K562 (cell line): ENCODE measurements at regions not wholly inside any gene's neighbourhood (a gene's known extent, or its start where the extent isn't known, plus 50 kb on each side); places are given as distances from the start of the nearest gene placed in this dataset.

Source experiments
- ATAC-seq: fragments of 200-7000 bp; cut with Tn5 transposase; 3 replicates; pipeline ENCODE4 v1.9.1; 2020; ENCODE audit warnings: moderate library complexity
- BruUV-seq: library from RNA; stranded (reverse); fragments of 400-500 nt; replicated peaks from 2 replicates; lab custom pipeline; 2021; lab: Mats Ljungman, UMichigan
- CTCF ChIA-PET: fragments of 300-600 bp; formaldehyde crosslinking; extraction: SDS; loops from one replicate; lab custom pipeline; 2021; ENCODE audit warnings: low intra/inter-chr PET ratio; lab: Yijun Ruan, JAX
- POLR2A ChIA-PET: fragments of 300-600, 350-650 bp; sonication (Branson Sonifier 250); formaldehyde crosslinking; extraction: SDS; loops from one replicate; lab custom pipeline; 2021; ENCODE audit warnings: antibody characterized with exemption, inconsistent platforms; lab: Yijun Ruan, JAX
- DNase-seq, 4 experiments: peaks; one replicate each; pipeline versions ENCODE4 v3.0.0 to v3.0.0-alpha.2; 2011 to 2018; ENCODE audit warnings: low spot score in 3 of 4, mixed read lengths in 3 of 4; ENCODE audit errors: extremely low read depth in 1 of 4
- FAIRE-seq: peaks from 2 replicates; lab custom pipeline; 2011; peaks lifted over from hg19 to GRCh38; lab: Jason Lieb, UNC
- H2AFZ ChIP-seq: 2 replicates; pipeline ENCODE4 v1.6.0; 2011; ENCODE audit warnings: low read depth, low read length, control low read depth, inconsistent platforms
- H3K27ac ChIP-seq: fragments of 200-600 bp; 3 replicates; pipeline ENCODE4 v1.8.0; 2011; ENCODE audit warnings: low read depth, mild to moderate bottlenecking, control low read depth, inconsistent platforms, low read length, moderate library complexity, mixed read lengths; ENCODE audit errors: extremely low read depth
- H3K27me3 ChIP-seq, 2 experiments: fragments of 300-600 bp in 1 of 2; 2 replicates in 1 of 2; 3 replicates in 1 of 2; pipeline versions ENCODE4 v1.6.0 to v1.8.0; 2011; ENCODE audit warnings: inconsistent platforms in 2 of 2, low read length in 2 of 2, mild to moderate bottlenecking in 1 of 2, mixed read lengths in 1 of 2, moderate library complexity in 1 of 2; ENCODE audit not compliant: control insufficient read depth in 2 of 2, insufficient read depth in 2 of 2
- H3K36me3 ChIP-seq: fragments of 300-600 bp; 3 replicates; pipeline ENCODE4 v1.8.0; 2011; ENCODE audit warnings: mild to moderate bottlenecking, low read length, inconsistent platforms; ENCODE audit not compliant: control insufficient read depth, insufficient read depth
- H3K4me1 ChIP-seq, 2 experiments: fragments of 200-600 bp in 1 of 2; replicated peaks in 1 of 2; 2 replicates in 1 of 2; 3 replicates in 1 of 2; pipeline versions ENCODE4 v1.5.1 to v1.8.0; 2011; ENCODE audit warnings: inconsistent platforms in 2 of 2, low read length in 2 of 2, mild to moderate bottlenecking in 1 of 2, mixed read lengths in 1 of 2, moderate library complexity in 1 of 2; ENCODE audit not compliant: control insufficient read depth in 2 of 2, insufficient read depth in 2 of 2
- H3K4me2 ChIP-seq: 2 replicates; pipeline ENCODE4 v1.6.1; 2011; ENCODE audit warnings: low read length, control low read depth, inconsistent platforms, mixed read lengths; ENCODE audit not compliant: insufficient read depth
- H3K4me3 ChIP-seq: fragments of 200-600 bp; sonication (generic), shearing (Covaris generic); 2 replicates; pipeline ENCODE4 v1.5.1; 2016; ENCODE audit warnings: control low read depth, inconsistent platforms
- H3K79me2 ChIP-seq: fragments of 200-600 bp; 3 replicates; pipeline ENCODE4 v1.8.0; 2011; ENCODE audit warnings: low read length, inconsistent platforms; ENCODE audit not compliant: control insufficient read depth, insufficient read depth
- H3K9ac ChIP-seq, 2 experiments: 2 replicates each; pipeline versions ENCODE4 v1.6.0 to v1.6.1; 2011; ENCODE audit warnings: low read depth in 2 of 2, low read length in 2 of 2, control low read depth in 1 of 2, inconsistent platforms in 1 of 2, mild to moderate bottlenecking in 1 of 2, mixed read lengths in 1 of 2; ENCODE audit not compliant: insufficient read depth in 1 of 2
- H3K9me1 ChIP-seq: one replicate; pipeline ENCODE4 v1.6.0; 2011; ENCODE audit warnings: inconsistent platforms, mild to moderate bottlenecking, low read length, moderate library complexity; ENCODE audit not compliant: control insufficient read depth, insufficient read depth
- H3K9me3 ChIP-seq: replicated peaks from 2 replicates; pipeline ENCODE4 v1.5.1; 2011; ENCODE audit warnings: low read depth, low read length, inconsistent platforms; ENCODE audit not compliant: control insufficient read depth, insufficient read depth
- H4K20me1 ChIP-seq: replicated peaks from 2 replicates; pipeline ENCODE4 v1.6.1; 2011; ENCODE audit warnings: low read length, inconsistent platforms, mixed read lengths; ENCODE audit not compliant: control insufficient read depth, insufficient read depth
- BRD4 ChIP-seq: fragments of 200-600 bp; sonication (generic); IDR thresholded peaks from 2 replicates; pipeline ENCODE4 v1.6.1; 2017; ENCODE audit warnings: inconsistent platforms
- CREB1 ChIP-seq, 2 experiments: sonication (generic) in 1 of 2; formaldehyde crosslinking in 1 of 2; IDR thresholded peaks; 2 replicates each; pipeline versions ENCODE4 v1.6.1 to v1.8.0; 2012 to 2022; ENCODE audit warnings: inconsistent platforms in 1 of 2, mild to moderate bottlenecking in 1 of 2, missing genetic modification reagents in 1 of 2, moderate library complexity in 1 of 2
- HDAC8 ChIP-seq: fragments of 450-650 bp; IDR thresholded peaks from 2 replicates; pipeline ENCODE4 v1.6.1; 2016; ENCODE audit warnings: mild to moderate bottlenecking, missing genetic modification characterization, moderate library complexity, missing compliant biosample characterization
- HMG20B ChIP-seq: fragments of 250-450 bp; sonication (Bioruptor Pico); IDR thresholded peaks from 2 replicates; pipeline ENCODE4 v1.5.0; 2021; ENCODE audit warnings: mild to moderate bottlenecking
- L3MBTL2 ChIP-seq: fragments of 450-650 bp; IDR thresholded peaks from 2 replicates; pipeline ENCODE4 v1.6.1; 2016; ENCODE audit warnings: mild to moderate bottlenecking, moderate library complexity
- NCOA6 ChIP-seq: fragments of 450-650 bp; IDR thresholded peaks from 2 replicates; pipeline ENCODE4 v1.6.1; 2017; ENCODE audit warnings: mild to moderate bottlenecking
- RBFOX2 ChIP-seq: fragments of 200-400 bp; formaldehyde crosslinking; IDR thresholded peaks from 2 replicates; pipeline ENCODE4 v1.6.1; 2017; ENCODE audit warnings: low read depth, mild to moderate bottlenecking, low read length, moderate library complexity
- THRB ChIP-seq: fragments of 450-650 bp; formaldehyde crosslinking; conservative IDR thresholded peaks from 2 replicates; pipeline ENCODE4 v1.4.0; 2022; ENCODE audit warnings: mild to moderate bottlenecking, missing genetic modification characterization
- UBTF ChIP-seq, 2 experiments: IDR thresholded peaks; 2 replicates each; pipeline ENCODE4 v1.6.1; 2012; ENCODE audit warnings: improper control_type of control experiment in 2 of 2, low read depth in 2 of 2, low read length in 2 of 2, borderline replicate concordance in 1 of 2
- ZC3H8 ChIP-seq: fragments of 450-650 bp; IDR thresholded peaks from 2 replicates; pipeline ENCODE4 v1.6.1; 2017
- ZNF23 ChIP-seq: fragments of 250-450 bp; sonication (Bioruptor Pico); IDR thresholded peaks from 2 replicates; pipeline ENCODE4 v1.4.0; 2020; ENCODE audit warnings: mild to moderate bottlenecking
- ZNF561 ChIP-seq: fragments of 450-650 bp; formaldehyde crosslinking; conservative IDR thresholded peaks from 2 replicates; pipeline ENCODE4 v1.4.0; 2020; ENCODE audit warnings: mild to moderate bottlenecking, moderate library complexity
- ZNF57 ChIP-seq: fragments of 450-650 bp; formaldehyde crosslinking; IDR thresholded peaks from 2 replicates; pipeline ENCODE4 v1.4.0; 2020; ENCODE audit warnings: mild to moderate bottlenecking, moderate library complexity
- ZNF583 ChIP-seq: fragments of 250-450 bp; sonication (Bioruptor Pico); IDR thresholded peaks from 2 replicates; pipeline ENCODE4 v1.4.0; 2020
- ZNF76 ChIP-seq: fragments of 250-450 bp; sonication (Bioruptor Pico); IDR thresholded peaks from 2 replicates; pipeline ENCODE4 v1.4.0; 2020; ENCODE audit warnings: mild to moderate bottlenecking, moderate library complexity, borderline replicate concordance
- ZSCAN32 ChIP-seq: fragments of 450-650 bp; formaldehyde crosslinking; IDR thresholded peaks from 2 replicates; pipeline ENCODE4 v1.4.0; 2020; ENCODE audit warnings: mild to moderate bottlenecking, moderate library complexity
- WGBS: fragments of 100-300 bp; shearing (Covaris generic); methylation state at CpG from one replicate; pipeline ENCODE4 v1.1.6; 2016; ENCODE audit warnings: low coverage, mixed read lengths; ENCODE audit not compliant: insufficient coverage; ENCODE audit errors: missing lambda C conversion rate; 5-methylcytosine and 5-hydroxymethylcytosine counted together
- in situ Hi-C: fragments of 300-500 bp; cut with MboI; formaldehyde crosslinking; loops from 4 replicates; pipeline ENCODE4 v1.15.0; 2018; ENCODE audit warnings: inconsistent platforms, mixed read lengths
- intact Hi-C: fragments of 100-400 bp; cut with micrococcal nuclease; formaldehyde crosslinking; loops from 2 replicates; pipeline ENCODE4 v1.14.2; 2022
- TF ChIP-seq, protein P1 (sequence below): sonication (generic); formaldehyde crosslinking; IDR thresholded peaks from 2 replicates; pipeline ENCODE4 v1.8.0; 2023; ENCODE audit warnings: mild to moderate bottlenecking, missing genetic modification reagents
- TF ChIP-seq, protein P2 (sequence below): fragments of 250-450 bp; sonication (Bioruptor Pico); IDR thresholded peaks from 2 replicates; pipeline ENCODE4 v1.4.0; 2020; ENCODE audit warnings: mild to moderate bottlenecking, moderate library complexity

DNA sequence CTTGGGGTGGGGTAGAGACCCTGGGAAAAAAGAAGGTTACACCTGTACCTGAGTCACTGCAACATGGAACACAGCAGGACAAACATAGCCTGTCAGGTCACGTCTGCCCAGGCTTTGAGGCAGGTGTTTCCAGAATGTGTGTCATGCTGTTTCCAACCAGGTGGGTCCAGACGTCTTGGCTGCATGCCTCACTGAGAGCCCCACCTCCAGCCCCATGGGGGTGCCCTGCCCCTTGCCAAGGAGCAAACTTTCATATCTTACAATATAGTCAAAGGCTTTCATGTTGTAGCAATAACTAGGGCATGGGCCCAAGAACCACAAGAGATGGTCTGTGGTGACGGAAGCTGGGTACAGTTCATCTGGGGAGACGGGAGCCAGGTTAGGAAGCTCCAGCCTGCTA lies 499.7 kb downstream of the BCL11A start:
- intact Hi-C loops (no loop called here), in situ Hi-C loops (no loop called here)
- H3K9me1 ChIP-seq, result no peaks in the 10 kb centered on the region
- H3K36me3 ChIP-seq, result no peaks in the 10 kb centered on the region
- no TSS peak for BruUV-seq
- POLR2A ChIA-PET, result no interaction called here
- ATAC-seq, result no peak
- no peaks in the 10 kb centered on the region for H3K4me1 ChIP-seq
- H3K4me3 ChIP-seq, result no peak overlapping the region
- 0% methylated on average over 4 of the region's 4 CpGs for WGBS
- H3K9ac ChIP-seq, result no peak overlapping the region
- no peaks in the 10 kb centered on the region for H3K79me2 ChIP-seq
- H2AFZ ChIP-seq, result no peak overlapping the region
- CTCF ChIA-PET, result no interaction called here
- H3K27me3 ChIP-seq, result no peaks in the 10 kb centered on the region
- DNase-seq, result no peak
- no peak overlapping the region for H3K27ac ChIP-seq
- H3K9me3 ChIP-seq, result no peaks in the 10 kb centered on the region
- H3K4me2 ChIP-seq, result no peak overlapping the region
- no peak for FAIRE-seq
- H4K20me1 ChIP-seq, result no peaks in the 10 kb centered on the region
- TF ChIP-seq ZSCAN32 (CRISPR knock-in tag) (no peak), UBTF (IDR thresholded peaks at IDR 0.05; ENCODE audit: borderline replicate concordance in 1 of 2, low read depth in 2 of 2, low read length in 2 of 2) (no peak), BRD4 (no peak), ZNF583 (CRISPR knock-in tag) (no peak), NCOA6 (no peak), ZNF561 (CRISPR knock-in tag) (no peak), ZNF76 (CRISPR knock-in tag) (no peak), HDAC8 (no peak), RBFOX2 (no peak), ZC3H8 (no peak), L3MBTL2 (no peak), CREB1 (IDR thresholded peaks at IDR 0.05) (no peak), CREB1 (CRISPR knock-in tag; IDR thresholded peaks at IDR 0.05) (no peak), THRB (CRISPR knock-in tag) (no peak), HMG20B (CRISPR knock-in tag) (no peak), ZNF23 (CRISPR knock-in tag) (no peak), ZNF57 (CRISPR knock-in tag) (no peak)
- TF ChIP-seq, protein P1, sequence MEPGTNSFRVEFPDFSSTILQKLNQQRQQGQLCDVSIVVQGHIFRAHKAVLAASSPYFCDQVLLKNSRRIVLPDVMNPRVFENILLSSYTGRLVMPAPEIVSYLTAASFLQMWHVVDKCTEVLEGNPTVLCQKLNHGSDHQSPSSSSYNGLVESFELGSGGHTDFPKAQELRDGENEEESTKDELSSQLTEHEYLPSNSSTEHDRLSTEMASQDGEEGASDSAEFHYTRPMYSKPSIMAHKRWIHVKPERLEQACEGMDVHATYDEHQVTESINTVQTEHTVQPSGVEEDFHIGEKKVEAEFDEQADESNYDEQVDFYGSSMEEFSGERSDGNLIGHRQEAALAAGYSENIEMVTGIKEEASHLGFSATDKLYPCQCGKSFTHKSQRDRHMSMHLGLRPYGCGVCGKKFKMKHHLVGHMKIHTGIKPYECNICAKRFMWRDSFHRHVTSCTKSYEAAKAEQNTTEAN, result no peak
- TF ChIP-seq, protein P2, sequence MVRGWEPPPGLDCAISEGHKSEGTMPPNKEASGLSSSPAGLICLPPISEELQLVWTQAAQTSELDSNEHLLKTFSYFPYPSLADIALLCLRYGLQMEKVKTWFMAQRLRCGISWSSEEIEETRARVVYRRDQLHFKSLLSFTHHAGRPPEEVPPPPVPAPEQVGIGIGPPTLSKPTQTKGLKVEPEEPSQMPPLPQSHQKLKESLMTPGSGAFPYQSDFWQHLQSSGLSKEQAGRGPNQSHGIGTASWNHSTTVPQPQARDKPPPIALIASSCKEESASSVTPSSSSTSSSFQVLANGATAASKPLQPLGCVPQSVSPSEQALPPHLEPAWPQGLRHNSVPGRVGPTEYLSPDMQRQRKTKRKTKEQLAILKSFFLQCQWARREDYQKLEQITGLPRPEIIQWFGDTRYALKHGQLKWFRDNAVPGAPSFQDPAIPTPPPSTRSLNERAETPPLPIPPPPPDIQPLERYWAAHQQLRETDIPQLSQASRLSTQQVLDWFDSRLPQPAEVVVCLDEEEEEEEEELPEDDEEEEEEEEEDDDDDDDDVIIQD, result no peak
